Cardiac muscle cell (in vitro differentiated cells and primary cell): ENCODE measurements at regions not wholly inside any gene's neighbourhood (a gene's known extent, or its start where the extent isn't known, plus 50 kb on each side); places are given as distances from the start of the nearest gene placed in this dataset.

ENCODE experiments used
- DNase-seq, 2 donors: peaks; one replicate each; pipeline versions ENCODE4 v3.0.0 to v3.0.0-alpha.2; 2010 to 2017; ENCODE audit warnings: low read depth in 1 of 2, low spot score in 1 of 2
- H3K27ac ChIP-seq: fragments of 200-600 bp; sonication (generic); 2 replicates; pipeline ENCODE4 v1.5.1; 2016
- H3K27me3 ChIP-seq: fragments of 200-600 bp; sonication (generic); 2 replicates; pipeline ENCODE4 v1.6.0; 2016; ENCODE audit warnings: control low read depth
- H3K36me3 ChIP-seq: fragments of 200-600 bp; sonication (generic); 2 replicates; pipeline ENCODE4 v1.5.1; 2016; ENCODE audit warnings: control low read depth
- H3K4me1 ChIP-seq: fragments of 200-600 bp; sonication (generic); 2 replicates; pipeline ENCODE4 v1.8.1; 2017; ENCODE audit warnings: low read depth, mild to moderate bottlenecking, mixed run types
- H3K4me3 ChIP-seq: fragments of 200-600 bp; sonication (generic); 2 replicates; pipeline ENCODE4 v1.5.1; 2016; ENCODE audit warnings: mild to moderate bottlenecking
- H3K9me3 ChIP-seq: fragments of 200-600 bp; sonication (generic); 2 replicates; pipeline ENCODE4 v1.5.1; 2017; ENCODE audit warnings: low read depth, mild to moderate bottlenecking, control low read depth
- TF ChIP-seq, protein P1 (sequence below): IDR thresholded peaks from 2 replicates; pipeline ENCODE4 v1.5.1; 2012; ENCODE audit warnings: low read depth, mild to moderate bottlenecking, low read length

GRCh38 chr4:174170906-174171305 is 112.6 kb downstream of the FBXO8 start:
- no peak for DNase-seq
- Histone ChIP-seq H3K36me3 (no peaks in the 10 kb centered on the region), H3K27ac (no peak overlapping the region), H3K4me1 (no peaks in the 10 kb centered on the region), H3K27me3 (no peaks in the 10 kb centered on the region), H3K4me3 (no peak overlapping the region), H3K9me3 (no peaks in the 10 kb centered on the region)
- TF ChIP-seq, protein P1, sequence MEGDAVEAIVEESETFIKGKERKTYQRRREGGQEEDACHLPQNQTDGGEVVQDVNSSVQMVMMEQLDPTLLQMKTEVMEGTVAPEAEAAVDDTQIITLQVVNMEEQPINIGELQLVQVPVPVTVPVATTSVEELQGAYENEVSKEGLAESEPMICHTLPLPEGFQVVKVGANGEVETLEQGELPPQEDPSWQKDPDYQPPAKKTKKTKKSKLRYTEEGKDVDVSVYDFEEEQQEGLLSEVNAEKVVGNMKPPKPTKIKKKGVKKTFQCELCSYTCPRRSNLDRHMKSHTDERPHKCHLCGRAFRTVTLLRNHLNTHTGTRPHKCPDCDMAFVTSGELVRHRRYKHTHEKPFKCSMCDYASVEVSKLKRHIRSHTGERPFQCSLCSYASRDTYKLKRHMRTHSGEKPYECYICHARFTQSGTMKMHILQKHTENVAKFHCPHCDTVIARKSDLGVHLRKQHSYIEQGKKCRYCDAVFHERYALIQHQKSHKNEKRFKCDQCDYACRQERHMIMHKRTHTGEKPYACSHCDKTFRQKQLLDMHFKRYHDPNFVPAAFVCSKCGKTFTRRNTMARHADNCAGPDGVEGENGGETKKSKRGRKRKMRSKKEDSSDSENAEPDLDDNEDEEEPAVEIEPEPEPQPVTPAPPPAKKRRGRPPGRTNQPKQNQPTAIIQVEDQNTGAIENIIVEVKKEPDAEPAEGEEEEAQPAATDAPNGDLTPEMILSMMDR: no peak

DNA sequence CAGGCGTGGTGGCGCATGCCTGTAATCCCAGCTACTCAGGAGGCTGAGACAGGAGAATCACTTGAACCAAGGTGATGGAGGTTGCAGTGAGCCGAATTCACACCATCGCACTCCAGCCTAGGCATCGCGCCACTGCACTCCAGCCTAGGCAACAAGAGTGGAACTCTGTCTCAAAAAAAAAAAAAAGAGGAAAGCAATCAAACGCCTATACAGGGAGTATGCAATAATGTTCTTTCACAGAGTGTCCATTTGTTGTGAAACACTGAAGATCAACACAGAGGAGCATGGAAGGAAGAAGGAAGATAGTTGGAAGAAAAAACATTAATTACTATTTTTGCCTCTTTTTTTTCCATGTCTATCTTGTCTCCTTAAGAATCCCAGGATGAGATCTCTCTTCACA is 113.4 kb downstream of the FBXO8 start:
- Histone ChIP-seq H3K9me3 (no peaks in the 10 kb centered on the region), H3K27ac (no peak overlapping the region), H3K4me3 (no peak overlapping the region), H3K27me3 (no peaks in the 10 kb centered on the region), H3K36me3 (no peaks in the 10 kb centered on the region), H3K4me1 (no peaks in the 10 kb centered on the region)
- TF ChIP-seq, protein P1: no peak
- no peak for DNase-seq

GRCh38 chr4:174157106-174157607 is 126.3 kb downstream of the FBXO8 start:
- Histone ChIP-seq H3K9me3 (no peaks in the 10 kb centered on the region), H3K4me1 (peaks cover 10% of the 10 kb centered on the region), H3K27me3 (no peaks in the 10 kb centered on the region), H3K36me3 (no peaks in the 10 kb centered on the region), H3K27ac (peak overlapping the region; percentile 6), H3K4me3 (no peak overlapping the region)
- TF ChIP-seq, protein P1: no peak
- peak in 1 of 2 donors; percentile 64 for DNase-seq

GRCh38 chr4:174156239-174156826 is 127.1 kb downstream of the FBXO8 start:
- Histone ChIP-seq H3K4me1 (peaks cover 10% of the 10 kb centered on the region), H3K4me3 (no peak overlapping the region), H3K9me3 (no peaks in the 10 kb centered on the region), H3K27ac (no peak overlapping the region), H3K27me3 (no peaks in the 10 kb centered on the region), H3K36me3 (no peaks in the 10 kb centered on the region)
- TF ChIP-seq, protein P1: peak; percentile 72
- DNase-seq: peak; percentile 62 to 75

DNA sequence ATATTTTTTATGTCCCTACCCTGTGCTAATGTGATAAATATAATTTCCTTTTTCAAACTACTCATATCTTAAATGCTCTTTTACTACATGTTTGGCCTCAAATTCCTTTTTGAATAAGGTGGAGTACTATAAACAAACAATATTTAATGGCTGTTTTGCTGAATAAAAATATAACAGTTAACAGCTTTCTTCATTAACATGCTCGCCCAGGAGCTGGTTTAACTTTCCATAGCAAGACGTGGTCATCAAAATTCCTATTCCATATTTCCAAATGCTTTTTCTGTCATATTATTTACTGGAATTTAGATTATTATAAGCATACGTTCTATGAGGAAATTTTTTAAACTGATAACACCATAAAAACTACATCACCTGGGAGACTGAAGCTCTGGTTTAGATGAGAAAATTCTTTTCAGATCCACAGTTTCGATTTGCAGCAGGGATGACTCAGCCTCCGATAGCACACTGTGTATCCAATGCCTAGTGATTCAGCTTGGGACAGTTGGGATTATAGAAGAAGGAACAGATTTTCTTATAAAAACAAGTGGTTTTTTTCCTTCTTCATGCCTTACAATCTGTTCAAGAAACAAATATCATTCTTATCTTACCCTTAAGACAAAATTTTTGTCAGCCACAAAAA is 129.1 kb downstream of the FBXO8 start:
- Histone ChIP-seq H3K4me1 (peaks cover 10% of the 10 kb centered on the region), H3K36me3 (no peaks in the 10 kb centered on the region), H3K9me3 (no peaks in the 10 kb centered on the region), H3K27me3 (no peaks in the 10 kb centered on the region), H3K4me3 (no peak overlapping the region), H3K27ac (no peak overlapping the region)
- TF ChIP-seq, protein P1: no peak
- peak in 1 of 2 donors; percentile 69 for DNase-seq
